Cardiac muscle cell (in vitro differentiated cells and primary cell): ENCODE measurements at regions not wholly inside any gene's neighbourhood (a gene's known extent, or its start where the extent isn't known, plus 50 kb on each side); places are given as distances from the start of the nearest gene placed in this dataset.

Source experiments
- DNase-seq, 2 donors: peaks; one replicate each; pipeline versions ENCODE4 v3.0.0 to v3.0.0-alpha.2; 2010 to 2017; ENCODE audit warnings: low read depth in 1 of 2, low spot score in 1 of 2
- H3K27ac ChIP-seq: fragments of 200-600 bp; sonication (generic); 2 replicates; pipeline ENCODE4 v1.5.1; 2016
- H3K27me3 ChIP-seq: fragments of 200-600 bp; sonication (generic); 2 replicates; pipeline ENCODE4 v1.6.0; 2016; ENCODE audit warnings: control low read depth
- H3K36me3 ChIP-seq: fragments of 200-600 bp; sonication (generic); 2 replicates; pipeline ENCODE4 v1.5.1; 2016; ENCODE audit warnings: control low read depth
- H3K4me1 ChIP-seq: fragments of 200-600 bp; sonication (generic); 2 replicates; pipeline ENCODE4 v1.8.1; 2017; ENCODE audit warnings: low read depth, mild to moderate bottlenecking, mixed run types
- H3K4me3 ChIP-seq: fragments of 200-600 bp; sonication (generic); 2 replicates; pipeline ENCODE4 v1.5.1; 2016; ENCODE audit warnings: mild to moderate bottlenecking
- H3K9me3 ChIP-seq: fragments of 200-600 bp; sonication (generic); 2 replicates; pipeline ENCODE4 v1.5.1; 2017; ENCODE audit warnings: low read depth, mild to moderate bottlenecking, control low read depth
- CTCF ChIP-seq: IDR thresholded peaks from 2 replicates; pipeline ENCODE4 v1.5.1; 2012; ENCODE audit warnings: low read depth, mild to moderate bottlenecking, low read length

- Histone ChIP-seq H3K4me1 (no peaks in the 10 kb centered on the region), H3K4me3 (no peak overlapping the region), H3K27me3 (no peaks in the 10 kb centered on the region), H3K9me3 (no peaks in the 10 kb centered on the region), H3K36me3 (no peaks in the 10 kb centered on the region), H3K27ac (no peak overlapping the region)
- TF ChIP-seq CTCF, result no peak
- no peak for DNase-seq
Observed at GRCh38 chr6:40860443-40860842, 178.6 kb downstream of the UNC5CL start.

- Histone ChIP-seq H3K4me1 (no peaks in the 10 kb centered on the region), H3K4me3 (no peak overlapping the region), H3K36me3 (no peaks in the 10 kb centered on the region), H3K9me3 (no peaks in the 10 kb centered on the region), H3K27ac (no peak overlapping the region), H3K27me3 (no peaks in the 10 kb centered on the region)
- TF ChIP-seq CTCF, result no peak
- DNase-seq, result no peak
Observed at GRCh38 chr6:40856271-40856670, 182.8 kb downstream of the UNC5CL start.

GRCh38 chr6:40855168-40855880 is 183.7 kb downstream of the UNC5CL start:
- DNase-seq, result no peak
- Histone ChIP-seq H3K27me3 (no peaks in the 10 kb centered on the region), H3K4me3 (no peak overlapping the region), H3K9me3 (no peaks in the 10 kb centered on the region), H3K4me1 (no peaks in the 10 kb centered on the region), H3K27ac (no peak overlapping the region), H3K36me3 (no peaks in the 10 kb centered on the region)
- TF ChIP-seq CTCF, result no peak

GRCh38 chr6:40854592-40854991 is 184.4 kb downstream of the UNC5CL start:
- H3K27me3 ChIP-seq, result no peaks in the 10 kb centered on the region
- H3K4me1 ChIP-seq, result no peaks in the 10 kb centered on the region
- no peak overlapping the region for H3K4me3 ChIP-seq
- H3K36me3 ChIP-seq, result no peaks in the 10 kb centered on the region
- no peaks in the 10 kb centered on the region for H3K9me3 ChIP-seq
- no peak overlapping the region for H3K27ac ChIP-seq
- no peak for TF ChIP-seq CTCF
- DNase-seq, result no peak

- Histone ChIP-seq H3K27me3 (no peaks in the 10 kb centered on the region), H3K4me3 (no peak overlapping the region), H3K27ac (no peak overlapping the region), H3K4me1 (no peaks in the 10 kb centered on the region), H3K36me3 (no peaks in the 10 kb centered on the region), H3K9me3 (no peaks in the 10 kb centered on the region)
- DNase-seq, result peak in 1 of 2 donors; percentile 9
- TF ChIP-seq CTCF, result peak; percentile 38
Observed at GRCh38 chr6:40852779-40853373, 186.1 kb downstream of the UNC5CL start.
